UCSD-AML1 (cell line): ENCODE measurements at regions not wholly inside any gene's neighbourhood (a gene's known extent, or its start where the extent isn't known, plus 50 kb on each side); places are given as distances from the start of the nearest gene placed in this dataset.
"Not testable (repeated sequence)": the region's sequence is repeated elsewhere in the genome, so short reads cannot be mapped to it uniquely, and the experiment has no call there.

Source experiments
- DNase-seq: peaks from one replicate; lab custom pipeline; 2025; ENCODE audit not compliant: unreplicated experiment; lab: John Stamatoyannopoulos, UW

- DNase-seq: no peak
These were observed 203.3 kb upstream of the LMCD1 start for GRCh38 chr3:8298021-8298954.

- DNase-seq: no peak
These were observed 199.5 kb upstream of the LMCD1 start for GRCh38 chr3:8301977-8302735.

DNA sequence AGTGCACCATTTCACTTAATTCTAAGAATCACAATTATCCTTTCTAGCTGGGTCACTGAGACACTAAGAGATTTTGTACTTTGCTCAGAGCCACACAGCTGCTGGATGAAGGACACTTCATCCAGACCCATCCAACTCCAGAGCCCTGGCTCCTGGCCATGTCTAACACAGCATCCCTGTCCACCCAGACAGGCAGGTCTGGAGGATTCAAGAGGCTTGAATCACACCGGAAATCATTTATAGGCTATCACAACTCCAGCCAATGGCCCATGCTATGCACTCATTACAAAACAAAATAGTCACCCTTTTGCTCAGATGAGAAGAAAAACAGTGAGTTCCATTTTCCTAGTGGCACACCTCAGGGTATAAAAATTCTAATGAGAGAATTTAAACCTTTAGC is 198.2 kb upstream of the LMCD1 start:
- no peak for DNase-seq

DNA sequence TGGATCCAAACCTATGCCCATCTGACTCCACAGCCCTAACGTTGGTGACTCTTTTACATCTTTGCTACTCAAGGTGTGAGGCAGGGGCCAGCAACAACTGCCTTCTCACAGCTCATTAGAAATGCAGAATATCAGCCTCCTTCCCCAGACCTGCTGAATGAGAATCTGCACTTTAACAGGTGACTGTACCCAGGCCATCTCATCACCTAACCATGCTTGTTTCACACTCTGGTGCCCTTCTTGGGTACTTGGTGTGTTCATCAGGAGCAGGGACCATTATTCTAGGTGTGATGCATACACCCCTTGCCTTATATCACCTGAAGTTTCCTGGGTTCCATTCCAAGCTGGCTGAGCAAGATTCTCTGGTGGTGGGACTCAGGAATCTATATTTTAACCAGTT is 196.3 kb upstream of the LMCD1 start:
- no peak for DNase-seq

GRCh38 chr3:8307545-8308110 is 194.0 kb upstream of the LMCD1 start:
- DNase-seq: no peak

DNA sequence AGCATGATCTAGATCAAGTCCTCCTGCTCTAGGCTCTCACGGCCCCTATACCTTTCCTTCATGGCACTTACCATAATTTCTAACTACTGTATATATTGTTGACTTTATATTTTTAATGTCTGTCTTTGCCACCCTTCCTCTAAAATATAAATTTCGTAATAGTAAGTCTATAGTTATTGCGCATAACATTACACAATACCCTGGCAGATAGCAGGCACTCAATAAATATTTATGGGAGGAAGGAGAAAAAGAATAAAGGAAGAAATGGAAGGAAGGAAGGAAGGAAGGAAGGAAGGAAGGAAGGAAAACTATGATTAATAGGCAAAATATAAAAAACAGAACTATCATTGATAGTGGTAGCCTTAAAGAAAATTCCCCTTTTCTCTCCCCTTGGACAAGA is 190.3 kb upstream of the LMCD1 start:
- DNase-seq: no peak

- DNase-seq: no peak
These were observed 188.9 kb upstream of the LMCD1 start for GRCh38 chr3:8312685-8313084.

DNA sequence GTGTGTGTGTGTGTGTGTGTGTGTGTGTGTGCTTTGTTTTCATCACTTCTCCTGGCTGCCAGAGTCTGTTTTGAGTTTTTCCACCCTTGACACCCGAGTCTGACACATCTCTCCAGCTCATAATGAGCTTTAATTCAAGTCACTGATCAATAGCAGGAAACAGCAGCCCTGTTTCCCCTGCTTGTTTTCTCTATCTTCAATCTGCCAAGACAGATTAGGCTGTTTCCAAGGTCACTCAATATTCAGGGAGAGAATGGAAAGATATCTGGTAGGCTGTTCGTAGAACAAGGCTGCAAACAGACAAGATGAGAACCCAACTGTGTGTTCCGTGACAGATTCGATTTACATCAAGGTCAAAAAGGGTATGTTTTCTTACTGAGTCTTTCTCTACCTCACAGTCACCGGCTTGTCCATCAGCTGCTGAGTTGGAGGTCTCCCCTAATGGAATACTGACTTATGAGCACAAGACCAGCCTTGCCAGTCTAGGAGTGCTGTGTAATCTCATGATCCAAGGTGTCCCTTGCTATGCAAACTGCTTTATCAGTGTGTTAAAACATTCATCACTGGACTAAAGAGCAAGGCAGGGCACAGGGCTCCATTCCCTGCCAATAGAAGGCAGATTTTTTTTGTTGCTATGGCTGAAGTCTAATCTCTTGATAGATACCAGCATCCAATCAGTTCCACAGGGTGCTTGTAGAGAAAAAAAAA is 187.9 kb upstream of the LMCD1 start:
- no peak for DNase-seq

DNA sequence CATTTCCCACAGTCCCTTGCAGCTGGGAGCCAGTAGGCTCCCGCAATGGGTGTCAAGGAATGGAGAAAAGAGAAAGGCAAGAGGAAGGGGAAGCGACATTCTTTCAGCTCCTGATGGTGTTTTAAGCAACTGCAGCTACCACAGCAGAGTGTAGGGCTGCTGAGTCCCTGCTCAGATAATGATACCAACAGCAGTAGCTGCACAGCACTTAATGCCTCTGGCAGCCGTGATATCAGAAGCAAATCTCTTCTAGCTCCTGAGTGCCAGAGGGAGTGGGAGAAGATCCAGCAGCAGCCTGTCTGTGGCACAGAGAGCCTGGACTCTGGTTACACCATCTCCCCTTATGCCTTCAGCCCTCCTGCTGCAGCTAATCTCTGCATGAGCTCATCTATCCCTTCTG is 186.1 kb upstream of the LMCD1 start:
- not testable (repeated sequence) for DNase-seq

- no peak for DNase-seq
These were observed 183.7 kb upstream of the LMCD1 start for GRCh38 chr3:8317661-8318649.

- no peak for DNase-seq
These were observed 181.5 kb upstream of the LMCD1 start for GRCh38 chr3:8319935-8320634.

- DNase-seq: no peak
These were observed 180.7 kb upstream of the LMCD1 start for GRCh38 chr3:8320711-8321458.

DNA sequence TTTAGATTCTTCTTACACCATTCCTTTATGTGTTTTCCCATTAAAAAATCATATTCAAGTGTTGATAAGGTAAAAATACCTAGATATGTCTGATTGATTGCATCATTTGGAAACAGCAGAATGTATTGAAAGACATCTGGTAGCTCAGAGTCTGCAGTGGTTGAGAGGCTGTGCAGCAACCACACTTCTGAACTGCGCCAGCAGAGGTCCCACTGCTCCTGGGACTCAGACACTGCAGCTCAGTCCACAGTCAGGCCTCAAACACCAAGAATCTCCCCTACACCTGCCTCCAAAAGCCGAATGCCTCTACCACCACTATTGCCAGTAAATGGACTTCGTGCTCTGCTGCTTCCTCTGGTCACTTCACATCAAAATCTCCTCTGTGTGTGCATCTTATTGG is 176.9 kb upstream of the LMCD1 start:
- DNase-seq: peak; percentile 71

DNA sequence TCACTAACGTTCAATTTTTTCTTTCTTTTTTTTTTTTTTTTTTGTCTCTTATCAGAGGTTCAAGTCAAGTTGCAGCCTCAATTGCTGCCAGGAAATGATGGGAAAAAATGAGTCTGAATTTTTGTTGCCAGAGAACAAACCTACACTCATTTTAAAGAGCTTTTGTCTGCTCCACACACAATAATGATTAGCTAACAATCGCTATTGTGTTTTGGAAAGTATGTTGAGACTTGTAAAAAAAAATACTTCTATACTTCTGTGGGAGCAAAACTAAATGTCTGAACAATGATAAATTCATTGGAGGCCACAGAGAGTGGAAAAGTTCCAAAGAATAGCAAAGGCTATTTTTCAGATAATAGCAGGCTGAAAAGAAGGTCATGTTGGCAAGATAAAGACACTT is 176.3 kb upstream of the LMCD1 start:
- DNase-seq: no peak

- not testable (repeated sequence) for DNase-seq
These were observed 175.8 kb upstream of the LMCD1 start for GRCh38 chr3:8325833-8326232.

GRCh38 chr3:8327739-8328138 is 173.9 kb upstream of the LMCD1 start:
- no peak for DNase-seq

GRCh38 chr3:8328967-8329366 is 172.7 kb upstream of the LMCD1 start:
- DNase-seq: no peak

DNA sequence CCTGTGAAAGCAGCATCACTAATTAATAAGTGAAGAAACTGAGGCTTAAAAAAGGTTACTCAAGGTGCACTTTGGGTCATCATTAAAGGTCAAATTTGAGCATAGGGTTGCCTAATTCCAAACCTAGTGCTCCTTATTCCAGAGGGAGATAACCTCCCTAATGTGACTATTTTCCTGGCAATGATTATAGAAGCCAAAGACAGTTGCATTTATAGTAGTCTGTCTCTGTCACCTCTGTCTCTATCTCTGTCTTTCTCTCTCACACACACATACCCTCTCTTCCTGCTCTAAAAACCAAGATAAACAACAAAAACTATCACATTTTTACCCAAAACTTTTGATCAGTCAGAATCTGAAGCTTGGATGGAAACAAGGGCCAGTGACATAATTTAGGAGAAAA is 172.0 kb upstream of the LMCD1 start:
- DNase-seq: no peak

GRCh38 chr3:8336456-8336855 is 165.2 kb upstream of the LMCD1 start:
- DNase-seq: no peak
